ENCODE measurements at regions not wholly inside any gene's neighbourhood (a gene's known extent, or its start where the extent isn't known, plus 50 kb on each side); places are given as distances from the start of the nearest gene placed in this dataset.

- DNase-seq (ENCODE audit: low spot score): no peak
These were observed 467.6 kb downstream of the PRKD1 start for GRCh38 chr14:29459969-29460560.

GRCh38 chr14:29461101-29461500 is 466.5 kb downstream of the PRKD1 start:
- no peak for DNase-seq (ENCODE audit: low spot score)

- no peak for DNase-seq (ENCODE audit: low spot score)
These were observed 466.1 kb downstream of the PRKD1 start for GRCh38 chr14:29461506-29461905.

DNA sequence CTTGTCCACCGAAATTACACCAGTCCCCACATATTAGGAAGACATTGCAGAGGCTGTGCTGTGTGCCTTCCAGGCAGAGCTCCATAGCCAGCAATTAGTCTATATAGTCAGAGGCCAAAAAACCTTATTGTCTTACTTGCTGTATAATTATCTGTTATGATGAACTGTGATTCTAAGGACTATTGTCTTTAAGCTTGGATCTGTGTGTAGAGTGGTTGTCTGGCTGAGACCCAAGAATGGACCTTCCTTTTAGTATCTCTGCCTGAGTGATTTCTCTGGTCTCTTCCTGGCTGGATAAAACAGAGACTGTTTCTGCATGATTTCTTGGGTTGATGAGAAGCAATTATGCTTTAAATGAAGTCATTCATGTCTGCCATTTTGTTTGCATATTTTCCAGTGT is 465.3 kb downstream of the PRKD1 start:
- no peak for DNase-seq (ENCODE audit: low spot score)

DNA sequence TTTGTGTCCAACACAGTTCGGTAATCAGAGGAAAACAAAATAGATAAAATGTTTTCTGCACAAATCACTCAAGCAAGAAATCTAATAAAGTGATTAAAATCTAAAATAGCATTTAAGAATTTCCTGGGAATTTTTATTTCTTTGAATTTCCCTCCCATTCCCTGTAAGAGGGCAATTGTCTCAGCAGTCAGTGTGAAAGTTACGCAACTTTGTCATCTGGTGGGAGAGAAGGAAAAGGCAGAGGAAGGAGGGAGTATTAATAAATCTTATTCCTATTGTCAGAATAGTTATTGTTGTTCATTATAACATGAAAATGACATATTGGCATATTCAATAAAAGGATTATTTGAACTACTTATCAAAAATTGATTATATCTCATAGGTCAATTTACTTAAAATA is 464.9 kb downstream of the PRKD1 start:
- no peak for DNase-seq (ENCODE audit: low spot score)

- DNase-seq (ENCODE audit: low spot score): no peak
These were observed 463.8 kb downstream of the PRKD1 start for GRCh38 chr14:29463727-29464395.

GRCh38 chr14:29465095-29465494 is 462.6 kb downstream of the PRKD1 start:
- DNase-seq (ENCODE audit: low spot score): no peak

GRCh38 chr14:29475641-29476040 is 452.0 kb downstream of the PRKD1 start:
- no peak for DNase-seq (ENCODE audit: low spot score)

DNA sequence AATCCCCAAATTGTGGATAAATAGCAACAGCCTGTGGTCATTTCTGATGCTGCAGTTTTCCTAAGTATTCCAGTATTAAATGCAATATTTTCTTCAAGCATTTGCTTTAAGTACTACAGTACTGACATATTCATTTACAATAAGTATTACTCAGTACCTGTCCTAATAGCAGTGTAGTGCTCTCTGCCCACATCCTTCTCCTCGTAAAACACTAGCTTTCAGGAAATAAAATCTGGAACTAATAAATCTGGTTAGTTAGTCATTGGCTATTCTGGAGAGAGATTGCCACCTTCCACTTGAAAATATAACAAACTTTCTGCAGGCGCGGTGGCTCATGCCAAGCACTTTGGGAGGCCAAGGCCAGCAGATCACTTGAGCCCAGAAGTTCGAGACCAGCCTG is 441.5 kb downstream of the PRKD1 start:
- no peak for DNase-seq (ENCODE audit: low spot score)

DNA sequence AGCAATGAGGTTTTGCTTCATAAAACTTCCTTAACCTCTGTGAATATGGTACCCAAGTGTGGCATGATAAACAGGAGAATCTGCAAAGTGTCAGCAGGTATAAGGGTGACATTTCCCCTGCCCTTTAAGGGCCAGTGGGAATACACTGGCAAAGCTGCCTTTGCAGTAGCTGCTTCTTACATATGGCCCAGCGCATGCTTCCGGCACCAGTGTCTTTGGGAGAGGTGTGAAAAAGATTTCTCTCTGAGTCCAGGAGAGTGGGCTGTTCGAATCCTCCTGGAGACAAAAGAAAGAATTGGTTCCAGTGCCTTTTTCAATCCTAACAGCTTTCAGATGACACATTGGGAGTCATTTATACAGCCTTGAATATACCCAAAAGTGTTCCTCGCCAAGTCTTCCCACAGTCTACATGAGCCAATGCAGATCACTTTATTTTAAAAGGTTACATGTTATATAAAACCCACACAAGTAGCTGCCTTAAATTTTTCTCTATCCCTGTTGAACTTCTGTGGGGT is 437.7 kb downstream of the PRKD1 start:
- DNase-seq (ENCODE audit: low spot score): no peak

GRCh38 chr14:29493849-29494248 is 433.8 kb downstream of the PRKD1 start:
- DNase-seq (ENCODE audit: low spot score): no peak

GRCh38 chr14:29494312-29494711 is 433.3 kb downstream of the PRKD1 start:
- DNase-seq (ENCODE audit: low spot score): no peak

DNA sequence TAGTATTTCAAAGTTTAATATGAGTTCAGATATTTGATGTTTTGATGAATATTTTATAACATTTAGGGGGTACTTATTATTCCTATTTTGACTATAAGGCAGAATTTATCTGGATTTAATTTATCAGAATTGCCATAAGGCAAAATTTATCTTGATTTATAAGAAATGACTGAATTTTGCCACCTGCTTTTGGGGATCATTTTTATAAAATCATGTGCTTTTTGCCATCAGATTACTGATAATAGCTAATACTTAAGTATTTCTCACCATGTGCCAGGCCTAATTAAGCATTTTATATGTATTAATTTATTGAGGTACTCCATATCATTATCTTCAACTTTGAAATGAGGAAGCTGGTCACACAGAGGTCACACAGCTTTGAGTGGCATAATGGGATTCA is 423.7 kb downstream of the PRKD1 start:
- no peak for DNase-seq (ENCODE audit: low spot score)

GRCh38 chr14:29518335-29518734 is 409.3 kb downstream of the PRKD1 start:
- no peak for DNase-seq (ENCODE audit: low spot score)

- peak; percentile 32 for DNase-seq (ENCODE audit: low spot score)
These were observed 406.0 kb downstream of the PRKD1 start for GRCh38 chr14:29521526-29522137.
